IMR-90 (cell line): ENCODE measurements at regions not wholly inside any gene's neighbourhood (a gene's known extent, or its start where the extent isn't known, plus 50 kb on each side); places are given as distances from the start of the nearest gene placed in this dataset.

Experiments
- ATAC-seq: fragments of 200-7000 bp; cut with Tn5 transposase; 2 replicates; pipeline ENCODE4 v1.9.1; 2020; ENCODE audit warnings: low read depth, mild to moderate bottlenecking, moderate library complexity
- BruUV-seq: library from RNA; stranded (reverse); fragments of 400-500 nt; replicated peaks from 2 replicates; lab custom pipeline; 2021; lab: Mats Ljungman, UMichigan
- CTCF ChIA-PET: fragments of 300-600 bp; formaldehyde crosslinking; extraction: SDS; loops from one replicate; lab custom pipeline; 2021; ENCODE audit warnings: antibody characterized with exemption; lab: Yijun Ruan, JAX
- POLR2A ChIA-PET: fragments of 300-600 bp; sonication (Branson Sonifier 250); formaldehyde crosslinking; loops from one replicate; lab custom pipeline; 2022; ENCODE audit warnings: antibody characterized with exemption; ENCODE audit not compliant: unreplicated experiment; lab: Charles Lee
- DNase-seq: peaks from one replicate; pipeline ENCODE4 v3.0.0; 2013
- H2AFZ ChIP-seq: replicated peaks from 2 replicates; pipeline ENCODE3; 2013; ENCODE audit warnings: low read length, mild to moderate bottlenecking; ENCODE audit not compliant: poor library complexity
- H2AK5ac ChIP-seq: 2 replicates; pipeline ENCODE4 v1.6.1; 2013; ENCODE audit warnings: low read depth, low read length, inconsistent platforms
- H2AK9ac ChIP-seq: replicated peaks from 2 replicates; pipeline ENCODE3; 2013; ENCODE audit warnings: mild to moderate bottlenecking, low read depth, low read length, moderate library complexity; ENCODE audit not compliant: poor library complexity
- H2BK120ac ChIP-seq: 2 replicates; pipeline ENCODE4 v1.6.1; 2013; ENCODE audit warnings: low read depth, low read length, inconsistent platforms
- H2BK15ac ChIP-seq: 3 replicates; pipeline ENCODE4 v1.6.1; 2013; ENCODE audit warnings: low read depth, low read length, inconsistent platforms
- H2BK20ac ChIP-seq: 2 replicates; pipeline ENCODE4 v1.6.1; 2013; ENCODE audit warnings: low read depth, mild to moderate bottlenecking, inconsistent platforms, low read length, moderate library complexity
- H2BK5ac ChIP-seq: 2 replicates; pipeline ENCODE4 v1.6.1; 2013; ENCODE audit warnings: mild to moderate bottlenecking, low read depth, low read length, inconsistent platforms; ENCODE audit not compliant: poor library complexity, severe bottlenecking
- H3K14ac ChIP-seq: replicated peaks from 2 replicates; pipeline ENCODE4 v1.6.1; 2013; ENCODE audit warnings: low read depth, low read length, inconsistent platforms
- H3K18ac ChIP-seq: 2 replicates; pipeline ENCODE4 v1.6.1; 2013; ENCODE audit warnings: low read depth, low read length, control low read depth
- H3K23ac ChIP-seq: 2 replicates; pipeline ENCODE4 v1.6.1; 2013; ENCODE audit warnings: low read depth, low read length, inconsistent platforms
- H3K27ac ChIP-seq: 2 replicates; pipeline ENCODE4 v1.5.1; 2013; ENCODE audit warnings: mild to moderate bottlenecking, control low read depth, low read length; ENCODE audit not compliant: insufficient read depth
- H3K27me3 ChIP-seq: 2 replicates; pipeline ENCODE4 v1.6.1; 2013; ENCODE audit warnings: low read length; ENCODE audit not compliant: control insufficient read depth, insufficient read depth
- H3K36me3 ChIP-seq: 2 replicates; pipeline ENCODE4 v1.6.1; 2013; ENCODE audit warnings: low read length, mixed read lengths; ENCODE audit not compliant: control insufficient read depth, insufficient read depth
- H3K4ac ChIP-seq: 2 replicates; pipeline ENCODE4 v1.6.1; 2013; ENCODE audit warnings: low read depth, low read length, inconsistent platforms
- H3K4me1 ChIP-seq: 2 replicates; pipeline ENCODE4 v1.6.1; 2013; ENCODE audit warnings: low read length, mixed read lengths; ENCODE audit not compliant: control insufficient read depth, insufficient read depth
- H3K4me2 ChIP-seq: 2 replicates; pipeline ENCODE4 v1.6.1; 2013; ENCODE audit warnings: low read depth, mild to moderate bottlenecking, control low read depth, low read length, moderate library complexity
- H3K4me3 ChIP-seq: 2 replicates; pipeline ENCODE4 v1.5.1; 2013; ENCODE audit warnings: low read depth, mild to moderate bottlenecking, control low read depth, low read length, moderate library complexity; ENCODE audit not compliant: insufficient read depth
- H3K56ac ChIP-seq: 2 replicates; pipeline ENCODE4 v1.6.1; 2013; ENCODE audit warnings: low read length, inconsistent platforms; ENCODE audit not compliant: insufficient read depth; ENCODE audit errors: extremely low read depth
- H3K79me1 ChIP-seq, 2 experiments: 2 replicates each; pipeline ENCODE4 v1.6.1; 2013; ENCODE audit warnings: low read length in 2 of 2, inconsistent platforms in 1 of 2, low read depth in 1 of 2
- H3K9ac ChIP-seq: 2 replicates; pipeline ENCODE4 v1.6.1; 2013; ENCODE audit warnings: low read depth, low read length, control low read depth
- H3K9me1 ChIP-seq: 2 replicates; pipeline ENCODE4 v1.6.1; 2013; ENCODE audit warnings: low read length, inconsistent platforms; ENCODE audit not compliant: insufficient read depth
- H3K9me3 ChIP-seq: 2 replicates; pipeline ENCODE4 v1.6.1; 2013; ENCODE audit warnings: low read length; ENCODE audit not compliant: control insufficient read depth, insufficient read depth
- H4K20me1 ChIP-seq: 2 replicates; pipeline ENCODE4 v1.6.1; 2013; ENCODE audit warnings: low read length, inconsistent platforms; ENCODE audit not compliant: insufficient read depth
- H4K5ac ChIP-seq: 2 replicates; pipeline ENCODE4 v1.6.1; 2013; ENCODE audit warnings: mild to moderate bottlenecking, low read depth, low read length, control low read depth
- H4K8ac ChIP-seq, 2 experiments: 2 replicates each; pipeline ENCODE4 v1.6.1; 2013; ENCODE audit warnings: low read depth in 2 of 2, low read length in 2 of 2, control low read depth in 1 of 2, inconsistent platforms in 1 of 2
- H4K91ac ChIP-seq: 2 replicates; pipeline ENCODE4 v1.6.1; 2013; ENCODE audit warnings: low read depth, low read length, inconsistent platforms; ENCODE audit not compliant: insufficient read depth
- CEBPB ChIP-seq: IDR thresholded peaks from 2 replicates; pipeline ENCODE4 v1.6.1; 2012; ENCODE audit warnings: low read depth, low read length, improper control_type of control experiment
- WGBS, 2 experiments: methylation state at CpG; one replicate each; pipeline versions ENCODE4 v1.1.5 to v1.1.7; 2013; ENCODE audit warnings: missing lambda C conversion rate in 2 of 2; ENCODE audit not compliant: insufficient read length in 1 of 2; ENCODE audit errors: extremely low coverage in 2 of 2; 5-methylcytosine and 5-hydroxymethylcytosine counted together
- dilution Hi-C: fragments of 300-500 bp; cut with HindIII; formaldehyde crosslinking; loops from one replicate; pipeline ENCODE4 v1.14.3; 2018; ENCODE audit warnings: low sequenced_read_pairs; ENCODE audit not compliant: unreplicated experiment
- in situ Hi-C: fragments of 300-500 bp; cut with MboI; formaldehyde crosslinking; loops from 3 replicates; pipeline ENCODE4 v1.14.3; 2019; ENCODE audit warnings: low sequenced_read_pairs, inconsistent platforms, mixed read lengths
- intact Hi-C: fragments of 100-400 bp; cut with micrococcal nuclease; formaldehyde crosslinking; loops from 2 replicates; pipeline ENCODE4 v1.10.0; 2022

GRCh38 chr13:39167018-39167417 lies 128.8 kb downstream of the NHLRC3 start:
- H4K8ac ChIP-seq, result no peak overlapping the region
- H4K91ac ChIP-seq, result no peak overlapping the region
- no peaks in the 10 kb centered on the region for H3K9me3 ChIP-seq
- dilution Hi-C loops, result no loop called here
- H2AFZ ChIP-seq, result no peak overlapping the region
- POLR2A ChIA-PET, result no interaction called here
- ATAC-seq, result no peak
- H3K23ac ChIP-seq, result no peak overlapping the region
- no peak overlapping the region for H2AK5ac ChIP-seq
- DNase-seq, result no peak
- TF ChIP-seq CEBPB, result no peak
- H3K79me1 ChIP-seq, result no peaks in the 10 kb centered on the region
- intact Hi-C loops, result no loop called here
- H2BK120ac ChIP-seq, result no peak overlapping the region
- H3K4me3 ChIP-seq, result no peak overlapping the region
- no peaks in the 10 kb centered on the region for H3K4me1 ChIP-seq
- CTCF ChIA-PET, result no interaction called here
- no peak overlapping the region for H3K4me2 ChIP-seq
- no CpG with 5 or more reads among the region's 3 CpGs for WGBS, 2 experiments
- no peak overlapping the region for H3K9ac ChIP-seq
- BruUV-seq, result no TSS peak
- H4K5ac ChIP-seq, result no peak overlapping the region
- no peaks in the 10 kb centered on the region for H4K20me1 ChIP-seq
- no peak overlapping the region for H3K18ac ChIP-seq
- no peaks in the 10 kb centered on the region for H3K36me3 ChIP-seq
- no peak overlapping the region for H3K4ac ChIP-seq
- no peak overlapping the region for H2BK20ac ChIP-seq
- in situ Hi-C loops, result no loop called here
- no peak overlapping the region for H2BK15ac ChIP-seq
- H2BK5ac ChIP-seq, result no peak overlapping the region
- H2AK9ac ChIP-seq, result no peak overlapping the region
- no peaks in the 10 kb centered on the region for H3K9me1 ChIP-seq
- H3K27me3 ChIP-seq, result no peaks in the 10 kb centered on the region
- no peak overlapping the region for H3K14ac ChIP-seq
- no peak overlapping the region for H3K27ac ChIP-seq
- no peak overlapping the region for H3K56ac ChIP-seq
